ENCODE measurements at regions not wholly inside any gene's neighbourhood (a gene's known extent, or its start where the extent isn't known, plus 50 kb on each side); places are given as distances from the start of the nearest gene placed in this dataset.

- Mint-ChIP-seq H3K4me3 (no peak overlapping the region), H3K36me3 (ENCODE audit: low read depth) (no peaks in the 10 kb centered on the region), H3K9me3 (no peaks in the 10 kb centered on the region), H3K27ac (no peak overlapping the region), H3K4me1 (ENCODE audit: low read depth) (no peaks in the 10 kb centered on the region), H3K27me3 (ENCODE audit: insufficient read depth) (no peaks in the 10 kb centered on the region)
- intact Hi-C loops (cut with micrococcal nuclease): no loop called here
- no peak for DNase-seq (ENCODE audit: low spot score)
Observed at GRCh38 chr4:120636120-120636630, 286.4 kb downstream of the PRDM5 start.

GRCh38 chr4:120633810-120634209 lies 288.7 kb downstream of the PRDM5 start:
- H3K27me3 Mint-ChIP-seq (ENCODE audit: insufficient read depth): no peaks in the 10 kb centered on the region
- H3K4me3 Mint-ChIP-seq: no peak overlapping the region
- intact Hi-C loops (cut with micrococcal nuclease): no loop called here
- no peaks in the 10 kb centered on the region for H3K36me3 Mint-ChIP-seq (ENCODE audit: low read depth)
- DNase-seq (ENCODE audit: low spot score): no peak
- no peaks in the 10 kb centered on the region for H3K4me1 Mint-ChIP-seq (ENCODE audit: low read depth)
- H3K9me3 Mint-ChIP-seq: no peaks in the 10 kb centered on the region
- no peak overlapping the region for H3K27ac Mint-ChIP-seq

- DNase-seq (ENCODE audit: low spot score): no peak
- no peaks in the 10 kb centered on the region for H3K36me3 Mint-ChIP-seq (ENCODE audit: low read depth)
- H3K4me1 Mint-ChIP-seq (ENCODE audit: low read depth): no peaks in the 10 kb centered on the region
- H3K27me3 Mint-ChIP-seq (ENCODE audit: insufficient read depth): no peaks in the 10 kb centered on the region
- H3K9me3 Mint-ChIP-seq: no peaks in the 10 kb centered on the region
- no peak overlapping the region for H3K27ac Mint-ChIP-seq
- H3K4me3 Mint-ChIP-seq: no peak overlapping the region
- intact Hi-C loops (cut with micrococcal nuclease): no loop called here
Observed at GRCh38 chr4:120630427-120630826, 292.1 kb downstream of the PRDM5 start.

GRCh38 chr4:120629546-120630108 lies 292.9 kb downstream of the PRDM5 start:
- no peak overlapping the region for H3K27ac Mint-ChIP-seq
- no peak for DNase-seq (ENCODE audit: low spot score)
- no peaks in the 10 kb centered on the region for H3K36me3 Mint-ChIP-seq (ENCODE audit: low read depth)
- no peaks in the 10 kb centered on the region for H3K27me3 Mint-ChIP-seq (ENCODE audit: insufficient read depth)
- no peaks in the 10 kb centered on the region for H3K4me1 Mint-ChIP-seq (ENCODE audit: low read depth)
- no peaks in the 10 kb centered on the region for H3K9me3 Mint-ChIP-seq
- intact Hi-C loops (cut with micrococcal nuclease): no loop called here
- H3K4me3 Mint-ChIP-seq: no peak overlapping the region

GRCh38 chr4:120622601-120623000 lies 299.9 kb downstream of the PRDM5 start:
- intact Hi-C loops (cut with micrococcal nuclease): no loop called here
- Mint-ChIP-seq H3K4me3 (no peak overlapping the region), H3K4me1 (ENCODE audit: low read depth) (no peaks in the 10 kb centered on the region), H3K36me3 (ENCODE audit: low read depth) (no peaks in the 10 kb centered on the region), H3K27me3 (ENCODE audit: insufficient read depth) (peaks cover 2% of the 10 kb centered on the region), H3K9me3 (no peaks in the 10 kb centered on the region), H3K27ac (no peak overlapping the region)
- no peak for DNase-seq (ENCODE audit: low spot score)

- Mint-ChIP-seq H3K36me3 (ENCODE audit: low read depth) (no peaks in the 10 kb centered on the region), H3K9me3 (no peaks in the 10 kb centered on the region), H3K4me1 (ENCODE audit: low read depth) (no peaks in the 10 kb centered on the region), H3K27ac (no peak overlapping the region), H3K27me3 (ENCODE audit: insufficient read depth) (no peaks in the 10 kb centered on the region), H3K4me3 (no peak overlapping the region)
- intact Hi-C loops (cut with micrococcal nuclease): no loop called here
- DNase-seq (ENCODE audit: low spot score): no peak
Observed at GRCh38 chr4:120617171-120617570, 305.4 kb downstream of the PRDM5 start.

- Mint-ChIP-seq H3K27me3 (ENCODE audit: insufficient read depth) (no peaks in the 10 kb centered on the region), H3K36me3 (ENCODE audit: low read depth) (no peaks in the 10 kb centered on the region), H3K4me3 (no peak overlapping the region), H3K27ac (no peak overlapping the region), H3K4me1 (ENCODE audit: low read depth) (no peaks in the 10 kb centered on the region), H3K9me3 (no peaks in the 10 kb centered on the region)
- intact Hi-C loops (cut with micrococcal nuclease): no loop called here
- no peak for DNase-seq (ENCODE audit: low spot score)
Observed at GRCh38 chr4:120616041-120616440, 306.5 kb downstream of the PRDM5 start.

- no peak for DNase-seq (ENCODE audit: low spot score)
- no peak overlapping the region for H3K4me3 Mint-ChIP-seq
- no peaks in the 10 kb centered on the region for H3K9me3 Mint-ChIP-seq
- no peak overlapping the region for H3K27ac Mint-ChIP-seq
- intact Hi-C loops (cut with micrococcal nuclease): no loop called here
- H3K4me1 Mint-ChIP-seq (ENCODE audit: low read depth): no peaks in the 10 kb centered on the region
- H3K36me3 Mint-ChIP-seq (ENCODE audit: low read depth): no peaks in the 10 kb centered on the region
- H3K27me3 Mint-ChIP-seq (ENCODE audit: insufficient read depth): no peaks in the 10 kb centered on the region
Observed at GRCh38 chr4:120613778-120614177, 308.7 kb downstream of the PRDM5 start.

- DNase-seq (ENCODE audit: low spot score): no peak
- Mint-ChIP-seq H3K4me3 (no peak overlapping the region), H3K4me1 (ENCODE audit: low read depth) (no peaks in the 10 kb centered on the region), H3K36me3 (ENCODE audit: low read depth) (no peaks in the 10 kb centered on the region), H3K27me3 (ENCODE audit: insufficient read depth) (no peaks in the 10 kb centered on the region), H3K9me3 (no peaks in the 10 kb centered on the region), H3K27ac (no peak overlapping the region)
- intact Hi-C loops (cut with micrococcal nuclease): no loop called here
Observed at GRCh38 chr4:120611092-120611491, 311.4 kb downstream of the PRDM5 start.

- H3K4me1 Mint-ChIP-seq (ENCODE audit: low read depth): no peaks in the 10 kb centered on the region
- H3K4me3 Mint-ChIP-seq: no peak overlapping the region
- no peak overlapping the region for H3K27ac Mint-ChIP-seq
- no peak for DNase-seq (ENCODE audit: low spot score)
- H3K9me3 Mint-ChIP-seq: no peaks in the 10 kb centered on the region
- H3K27me3 Mint-ChIP-seq (ENCODE audit: insufficient read depth): no peaks in the 10 kb centered on the region
- no peaks in the 10 kb centered on the region for H3K36me3 Mint-ChIP-seq (ENCODE audit: low read depth)
- intact Hi-C loops (cut with micrococcal nuclease): no loop called here
Observed at GRCh38 chr4:120591038-120591437, 331.5 kb downstream of the PRDM5 start.

GRCh38 chr4:120589787-120590186 lies 332.7 kb downstream of the PRDM5 start:
- H3K36me3 Mint-ChIP-seq (ENCODE audit: low read depth): no peaks in the 10 kb centered on the region
- H3K27me3 Mint-ChIP-seq (ENCODE audit: insufficient read depth): no peaks in the 10 kb centered on the region
- intact Hi-C loops (cut with micrococcal nuclease): no loop called here
- no peaks in the 10 kb centered on the region for H3K4me1 Mint-ChIP-seq (ENCODE audit: low read depth)
- DNase-seq (ENCODE audit: low spot score): no peak
- no peaks in the 10 kb centered on the region for H3K9me3 Mint-ChIP-seq
- H3K27ac Mint-ChIP-seq: no peak overlapping the region
- no peak overlapping the region for H3K4me3 Mint-ChIP-seq

- Mint-ChIP-seq H3K36me3 (ENCODE audit: low read depth) (no peaks in the 10 kb centered on the region), H3K27ac (no peak overlapping the region), H3K27me3 (ENCODE audit: insufficient read depth) (no peaks in the 10 kb centered on the region), H3K4me1 (ENCODE audit: low read depth) (no peaks in the 10 kb centered on the region), H3K4me3 (no peak overlapping the region), H3K9me3 (no peaks in the 10 kb centered on the region)
- intact Hi-C loops (cut with micrococcal nuclease): no loop called here
- DNase-seq (ENCODE audit: low spot score): no peak
Observed at GRCh38 chr4:120568731-120569130, 353.8 kb downstream of the PRDM5 start.

- intact Hi-C loops (cut with micrococcal nuclease): no loop called here
- Mint-ChIP-seq H3K4me1 (ENCODE audit: low read depth) (no peaks in the 10 kb centered on the region), H3K9me3 (peaks cover 4% of the 10 kb centered on the region), H3K36me3 (ENCODE audit: low read depth) (no peaks in the 10 kb centered on the region), H3K27me3 (ENCODE audit: insufficient read depth) (no peaks in the 10 kb centered on the region), H3K27ac (no peak overlapping the region), H3K4me3 (no peak overlapping the region)
- DNase-seq (ENCODE audit: low spot score): no peak
Observed at GRCh38 chr4:120561648-120562047, 360.9 kb downstream of the PRDM5 start.

- no peak for DNase-seq (ENCODE audit: low spot score)
- Mint-ChIP-seq H3K27ac (no peak overlapping the region), H3K4me1 (ENCODE audit: low read depth) (no peaks in the 10 kb centered on the region), H3K36me3 (ENCODE audit: low read depth) (no peaks in the 10 kb centered on the region), H3K9me3 (peaks cover 4% of the 10 kb centered on the region), H3K27me3 (ENCODE audit: insufficient read depth) (no peaks in the 10 kb centered on the region), H3K4me3 (no peak overlapping the region)
- intact Hi-C loops (cut with micrococcal nuclease): no loop called here
Observed at GRCh38 chr4:120557372-120557771, 365.2 kb downstream of the PRDM5 start.
